Neuronal stem cell (in vitro differentiated cells): ENCODE measurements at regions not wholly inside any gene's neighbourhood (a gene's known extent, or its start where the extent isn't known, plus 50 kb on each side); places are given as distances from the start of the nearest gene placed in this dataset.

ENCODE experiments used
- DNase-seq: peaks from one replicate; pipeline ENCODE4 v3.0.0-alpha.2; 2013; ENCODE audit warnings: low spot score
- H2AFZ ChIP-seq: one replicate; pipeline ENCODE4 v1.6.1; 2013; ENCODE audit warnings: mild to moderate bottlenecking, low read length, inconsistent platforms
- H2AK5ac ChIP-seq: 2 replicates; pipeline ENCODE4 v1.6.1; 2013; ENCODE audit warnings: low read depth, mild to moderate bottlenecking, inconsistent platforms, low read length, moderate library complexity, mixed read lengths
- H2BK120ac ChIP-seq: 2 replicates; pipeline ENCODE4 v1.6.1; 2013; ENCODE audit warnings: low read depth, mild to moderate bottlenecking, inconsistent platforms, low read length, moderate library complexity, mixed read lengths
- H2BK12ac ChIP-seq: one replicate; pipeline ENCODE4 v1.6.1; 2013; ENCODE audit warnings: low read length, inconsistent platforms
- H2BK15ac ChIP-seq: 2 replicates; pipeline ENCODE4 v1.6.1; 2013; ENCODE audit warnings: mild to moderate bottlenecking, low read length, inconsistent platforms, mixed read lengths
- H2BK5ac ChIP-seq: one replicate; pipeline ENCODE4 v1.6.1; 2013; ENCODE audit warnings: inconsistent platforms, mild to moderate bottlenecking, low read length, moderate library complexity
- H3K14ac ChIP-seq: one replicate; pipeline ENCODE4 v1.6.1; 2013; ENCODE audit warnings: low read length, inconsistent platforms
- H3K18ac ChIP-seq: 2 replicates; pipeline ENCODE4 v1.6.1; 2013; ENCODE audit warnings: low read length, inconsistent platforms
- H3K23ac ChIP-seq: 2 replicates; pipeline ENCODE4 v1.6.1; 2013; ENCODE audit warnings: low read depth, mild to moderate bottlenecking, mixed read lengths, low read length, inconsistent platforms; ENCODE audit not compliant: poor library complexity
- H3K27ac ChIP-seq: replicated peaks from 3 replicates; pipeline ENCODE4 v1.5.1; 2013; ENCODE audit warnings: low read length, inconsistent platforms
- H3K27me3 ChIP-seq, 3 experiments: 2 replicates each; pipeline ENCODE4 v1.6.1; 2013; ENCODE audit warnings: low read length in 3 of 3, mild to moderate bottlenecking in 2 of 3, inconsistent platforms in 1 of 3, low read depth in 1 of 3, mixed read lengths in 1 of 3, moderate library complexity in 1 of 3; ENCODE audit not compliant: control insufficient read depth in 3 of 3, insufficient read depth in 3 of 3
- H3K36me3 ChIP-seq, 2 donors: replicated peaks in 1 of 2; 2 replicates each; pipeline ENCODE4 v1.6.1; 2013; ENCODE audit warnings: low read length in 2 of 2; ENCODE audit not compliant: control insufficient read depth in 2 of 2, insufficient read depth in 2 of 2
- H3K4ac ChIP-seq: 2 replicates; pipeline ENCODE4 v1.6.1; 2013; ENCODE audit warnings: inconsistent platforms, mild to moderate bottlenecking, low read length, moderate library complexity
- H3K4me1 ChIP-seq, 2 donors: 1 replicate in 1 of 2; 2 replicates in 1 of 2; pipeline ENCODE4 v1.6.1; 2013; ENCODE audit warnings: low read length in 2 of 2, low read depth in 1 of 2; ENCODE audit not compliant: control insufficient read depth in 2 of 2, insufficient read depth in 1 of 2
- H3K4me2 ChIP-seq: one replicate; pipeline ENCODE4 v1.6.1; 2013; ENCODE audit warnings: mild to moderate bottlenecking, low read length, inconsistent platforms; ENCODE audit not compliant: insufficient read depth, poor library complexity, severe bottlenecking
- H3K4me3 ChIP-seq, 2 donors: 2 replicates each; pipeline ENCODE4 v1.5.1; 2013; ENCODE audit warnings: low read length in 2 of 2, mild to moderate bottlenecking in 2 of 2, inconsistent platforms in 1 of 2, moderate library complexity in 1 of 2
- H3K79me1 ChIP-seq: one replicate; pipeline ENCODE4 v1.6.1; 2013; ENCODE audit warnings: low read depth, mild to moderate bottlenecking, inconsistent platforms, low read length, moderate library complexity
- H3K9ac ChIP-seq: one replicate; pipeline ENCODE4 v1.6.1; 2013; ENCODE audit warnings: mild to moderate bottlenecking, low read depth, low read length, inconsistent platforms; ENCODE audit not compliant: poor library complexity
- H3K9me3 ChIP-seq, 2 donors: replicated peaks in 1 of 2; 2 replicates each; pipeline versions ENCODE3 to v1.6.1; 2013; ENCODE audit warnings: low read length in 2 of 2, mild to moderate bottlenecking in 2 of 2, inconsistent platforms in 1 of 2, low read depth in 1 of 2, mixed read lengths in 1 of 2, moderate library complexity in 1 of 2; ENCODE audit not compliant: control insufficient read depth in 2 of 2, insufficient read depth in 1 of 2
- H4K8ac ChIP-seq: one replicate; pipeline ENCODE4 v1.6.1; 2013; ENCODE audit warnings: low read depth, mild to moderate bottlenecking, inconsistent platforms, low read length, moderate library complexity
- H4K91ac ChIP-seq: one replicate; pipeline ENCODE4 v1.6.1; 2013; ENCODE audit warnings: low read length, low read depth, mild to moderate bottlenecking, inconsistent platforms; ENCODE audit not compliant: poor library complexity
- WGBS, 2 donors: extraction: QIAGEN DNeasy Blood & Tissue Kit; methylation state at CpG; one replicate each; pipeline ENCODE4 v1.1.7; 2013; ENCODE audit warnings: missing lambda C conversion rate in 2 of 2, mixed read lengths in 1 of 2; ENCODE audit not compliant: insufficient read length in 2 of 2, insufficient replicate concordance in 1 of 2; ENCODE audit errors: extremely low coverage in 2 of 2; 5-methylcytosine and 5-hydroxymethylcytosine counted together

- no peak for DNase-seq
- Histone ChIP-seq H3K18ac (no peak overlapping the region), H3K27me3 (no peaks in the 10 kb centered on the region), H3K4me1 (no peaks in the 10 kb centered on the region), H2BK15ac (no peak overlapping the region), H2BK12ac (no peak overlapping the region), H2BK120ac (no peak overlapping the region), H2AK5ac (no peak overlapping the region), H3K14ac (no peak overlapping the region), H3K27ac (no peak overlapping the region), H3K4ac (no peak overlapping the region), H3K4me3 (no peak overlapping the region), H2BK5ac (no peak overlapping the region), H4K91ac (no peak overlapping the region), H2AFZ (no peak overlapping the region), H3K9me3 (no peaks in the 10 kb centered on the region), H3K23ac (no peak overlapping the region), H4K8ac (no peak overlapping the region), H3K4me2 (no peak overlapping the region), H3K9ac (no peak overlapping the region), H3K36me3 (no peaks in the 10 kb centered on the region), H3K79me1 (no peaks in the 10 kb centered on the region)
- no CpG with 5 or more reads among the region's 3 CpGs for WGBS, 2 donors
These were observed 186.9 kb upstream of the PIEZO2 start for GRCh38 chr18:11336241-11336640.

- no peak overlapping the region for H2AK5ac ChIP-seq
- H3K18ac ChIP-seq, result no peak overlapping the region
- no peak overlapping the region for H2BK5ac ChIP-seq
- no peak overlapping the region for H3K23ac ChIP-seq
- H3K4me2 ChIP-seq, result no peak overlapping the region
- H3K4me1 ChIP-seq, result no peaks in the 10 kb centered on the region
- H2AFZ ChIP-seq, result no peak overlapping the region
- DNase-seq, result no peak
- no peaks in the 10 kb centered on the region for H3K27me3 ChIP-seq
- no peak overlapping the region for H3K9ac ChIP-seq
- no peak overlapping the region for H3K14ac ChIP-seq
- H3K36me3 ChIP-seq, result no peaks in the 10 kb centered on the region
- no peak overlapping the region for H3K27ac ChIP-seq
- H3K4ac ChIP-seq, result no peak overlapping the region
- H3K4me3 ChIP-seq, result no peak overlapping the region
- no peak overlapping the region for H2BK120ac ChIP-seq
- no peak overlapping the region for H4K91ac ChIP-seq
- WGBS, 2 donors, result no CpG with 5 or more reads among the region's 4 CpGs
- H4K8ac ChIP-seq, result no peak overlapping the region
- H3K79me1 ChIP-seq, result no peaks in the 10 kb centered on the region
- no peak overlapping the region for H2BK12ac ChIP-seq
- no peaks in the 10 kb centered on the region for H3K9me3 ChIP-seq
- H2BK15ac ChIP-seq, result no peak overlapping the region
These were observed 178.1 kb upstream of the PIEZO2 start for GRCh38 chr18:11327391-11328009.

GRCh38 chr18:11324956-11325882, 175.8 kb upstream of the PIEZO2 start:
- H2BK5ac ChIP-seq, result no peak overlapping the region
- no peak overlapping the region for H3K18ac ChIP-seq
- H3K4ac ChIP-seq, result no peak overlapping the region
- H2BK120ac ChIP-seq, result no peak overlapping the region
- H2BK12ac ChIP-seq, result no peak overlapping the region
- no peak overlapping the region for H3K14ac ChIP-seq
- no CpG with 5 or more reads among the region's 4 CpGs for whole genome bisulfite sequencing, 2 donors
- H3K36me3 ChIP-seq, result no peaks in the 10 kb centered on the region
- H3K4me2 ChIP-seq, result no peak overlapping the region
- H4K8ac ChIP-seq, result no peak overlapping the region
- H2BK15ac ChIP-seq, result no peak overlapping the region
- no peak overlapping the region for H4K91ac ChIP-seq
- no peak for DNase-seq
- no peak overlapping the region for H2AFZ ChIP-seq
- H3K9ac ChIP-seq, result no peak overlapping the region
- H3K79me1 ChIP-seq, result no peaks in the 10 kb centered on the region
- no peak overlapping the region for H3K4me3 ChIP-seq
- no peak overlapping the region for H2AK5ac ChIP-seq
- H3K9me3 ChIP-seq, result no peaks in the 10 kb centered on the region
- no peak overlapping the region for H3K23ac ChIP-seq
- no peaks in the 10 kb centered on the region for H3K4me1 ChIP-seq
- no peak overlapping the region for H3K27ac ChIP-seq
- H3K27me3 ChIP-seq, result no peaks in the 10 kb centered on the region

GRCh38 chr18:11324510-11324909, 175.1 kb upstream of the PIEZO2 start:
- H3K9ac ChIP-seq, result no peak overlapping the region
- no peak overlapping the region for H2AFZ ChIP-seq
- H3K23ac ChIP-seq, result no peak overlapping the region
- H3K18ac ChIP-seq, result no peak overlapping the region
- no peak for DNase-seq
- no peak overlapping the region for H3K4ac ChIP-seq
- no peak overlapping the region for H3K27ac ChIP-seq
- no peak overlapping the region for H2BK5ac ChIP-seq
- WGBS, 2 donors, result no CpG with 5 or more reads among the region's 2 CpGs
- no peaks in the 10 kb centered on the region for H3K79me1 ChIP-seq
- H3K9me3 ChIP-seq, result no peaks in the 10 kb centered on the region
- H3K4me3 ChIP-seq, result no peak overlapping the region
- H4K91ac ChIP-seq, result no peak overlapping the region
- no peak overlapping the region for H2AK5ac ChIP-seq
- no peaks in the 10 kb centered on the region for H3K36me3 ChIP-seq
- H3K4me2 ChIP-seq, result no peak overlapping the region
- H4K8ac ChIP-seq, result no peak overlapping the region
- H3K14ac ChIP-seq, result no peak overlapping the region
- H2BK15ac ChIP-seq, result no peak overlapping the region
- no peak overlapping the region for H2BK12ac ChIP-seq
- no peaks in the 10 kb centered on the region for H3K27me3 ChIP-seq
- no peaks in the 10 kb centered on the region for H3K4me1 ChIP-seq
- H2BK120ac ChIP-seq, result no peak overlapping the region
